ENCODE measurements at regions not wholly inside any gene's neighbourhood (a gene's known extent, or its start where the extent isn't known, plus 50 kb on each side); places are given as distances from the start of the nearest gene placed in this dataset.

DNA sequence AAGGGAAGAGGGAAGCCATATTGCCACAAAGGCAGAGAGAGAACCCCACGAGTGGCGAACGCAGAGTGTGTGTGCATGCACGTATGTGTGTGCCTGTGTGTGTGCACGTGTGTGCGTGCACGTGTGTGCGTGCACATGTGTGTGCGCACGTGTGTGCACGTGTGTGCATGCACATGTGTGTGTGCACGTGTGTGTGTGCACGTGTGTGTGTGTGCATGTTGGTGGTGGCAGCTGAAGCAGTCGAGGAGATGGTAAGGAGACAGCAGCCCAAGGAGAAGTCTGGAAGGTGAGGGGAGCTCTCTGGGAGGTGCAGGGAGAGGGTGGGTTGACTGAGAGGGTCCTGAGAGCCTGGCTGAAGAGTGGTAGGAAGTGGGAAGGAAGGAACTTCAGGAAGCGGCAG is 94.1 kb upstream of the NECTIN1 start:
- TF ChIP-seq CTCF (IDR thresholded peaks at IDR 0.05) = no peak
- no peak for TF ChIP-seq POLR2A (IDR thresholded peaks at IDR 0.05)

All from Peyer's patch (tissue), 4 donors.